A673 (cell line): ENCODE measurements at regions not wholly inside any gene's neighbourhood (a gene's known extent, or its start where the extent isn't known, plus 50 kb on each side); places are given as distances from the start of the nearest gene placed in this dataset.

Source experiments
- BruUV-seq: library from RNA; stranded (reverse); fragments of 400-500 nt; replicated peaks from 2 replicates; lab custom pipeline; 2021; lab: Mats Ljungman, UMichigan
- CTCF ChIA-PET: fragments of 300-600 bp; sonication (Branson Sonifier 250); formaldehyde crosslinking; loops from one replicate; lab custom pipeline; 2022; ENCODE audit warnings: antibody characterized with exemption; lab: Charles Lee
- POLR2A ChIA-PET: fragments of 300-600 bp; sonication (Branson Sonifier 250); formaldehyde crosslinking; loops from one replicate; lab custom pipeline; 2022; ENCODE audit warnings: antibody characterized with exemption; ENCODE audit not compliant: low non-redundant PET; lab: Charles Lee
- DNase-seq: peaks from one replicate; pipeline ENCODE4 v3.0.0-alpha.2; 2015; ENCODE audit warnings: low spot score
- H3K27ac ChIP-seq: fragments of 200-600 bp; sonication (generic); 2 replicates; pipeline ENCODE4 v1.5.1; 2016; ENCODE audit warnings: mixed run types, low read depth, mild to moderate bottlenecking, mixed read lengths, antibody characterized with exemption, low read length; ENCODE audit not compliant: poor library complexity, severe bottlenecking
- H3K27me3 ChIP-seq: fragments of 200-600 bp; sonication (generic); replicated peaks from 2 replicates; pipeline ENCODE4 v1.6.1; 2017; ENCODE audit warnings: mixed run types, low read depth, mild to moderate bottlenecking, mixed read lengths, antibody characterized with exemption, low read length; ENCODE audit not compliant: insufficient read depth, poor library complexity
- H3K36me3 ChIP-seq: fragments of 200-600 bp; sonication (generic); 2 replicates; pipeline ENCODE4 v1.6.1; 2016; ENCODE audit warnings: mixed run types, mild to moderate bottlenecking, mixed read lengths, antibody characterized with exemption, low read length; ENCODE audit not compliant: insufficient read depth, poor library complexity, severe bottlenecking
- H3K4me1 ChIP-seq: fragments of 200-600 bp; sonication (generic); 2 replicates; pipeline ENCODE4 v1.6.1; 2017; ENCODE audit warnings: mixed run types, mild to moderate bottlenecking, mixed read lengths, antibody characterized with exemption, low read length; ENCODE audit not compliant: insufficient read depth, poor library complexity, severe bottlenecking
- H3K4me3 ChIP-seq: fragments of 200-600 bp; sonication (generic); 2 replicates; pipeline ENCODE4 v1.5.1; 2016; ENCODE audit warnings: low read depth, mixed run types, mild to moderate bottlenecking, mixed read lengths, low read length; ENCODE audit not compliant: poor library complexity, severe bottlenecking
- H3K9me3 ChIP-seq: fragments of 200-600 bp; sonication (generic); 2 replicates; pipeline ENCODE4 v1.6.1; 2016; ENCODE audit warnings: mixed run types, low read depth, mild to moderate bottlenecking, mixed read lengths, antibody characterized with exemption, low read length; ENCODE audit not compliant: poor library complexity, severe bottlenecking
- EZH2 ChIP-seq: fragments of 200-600 bp; sonication (generic); IDR thresholded peaks from 2 replicates; pipeline ENCODE4 v1.6.1; 2017; ENCODE audit warnings: borderline replicate concordance, low read depth, mild to moderate bottlenecking, mixed read lengths, antibody characterized with exemption, low read length; ENCODE audit not compliant: poor library complexity, severe bottlenecking
- intact Hi-C: fragments of 100-400 bp; cut with micrococcal nuclease; formaldehyde crosslinking; loops from one replicate; pipeline ENCODE4 v1.10.0; 2022; ENCODE audit not compliant: unreplicated experiment
- TF ChIP-seq, protein P1 (sequence below): fragments of 300-800, 200-600 bp; sonication (generic); conservative IDR thresholded peaks from 2 replicates; pipeline ENCODE4 v1.5.1; 2017; ENCODE audit warnings: low read depth, mild to moderate bottlenecking, antibody characterized with exemption, low read length, moderate library complexity, mixed read lengths

DNA sequence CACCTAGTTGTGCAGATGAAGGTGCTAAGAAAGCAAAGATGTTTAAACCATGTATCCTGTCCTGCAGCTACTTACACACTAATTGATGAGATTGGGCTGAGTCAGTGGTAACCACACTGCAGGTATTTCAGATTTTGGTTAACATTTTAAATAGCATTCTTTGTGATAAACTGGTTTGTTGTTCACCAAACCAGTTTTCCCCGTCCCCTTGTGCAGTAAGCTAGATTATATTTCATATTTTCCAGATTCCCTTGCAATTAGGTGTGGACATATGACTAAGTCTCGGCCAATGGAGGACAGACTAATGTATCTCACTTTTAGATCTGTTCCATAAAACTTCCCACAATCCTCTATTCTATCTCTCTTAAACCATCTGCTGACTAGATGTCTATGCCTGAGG is 320.4 kb downstream of the RWDD3 start:
- no peak for DNase-seq
- no peak overlapping the region for H3K27ac ChIP-seq
- H3K27me3 ChIP-seq = peaks cover 3% of the 10 kb centered on the region
- intact Hi-C loops = no loop called here
- no peaks in the 10 kb centered on the region for H3K36me3 ChIP-seq
- no peaks in the 10 kb centered on the region for H3K9me3 ChIP-seq
- ChIA-PET CTCF (no interaction called here), POLR2A (no interaction called here)
- H3K4me1 ChIP-seq = no peaks in the 10 kb centered on the region
- BruUV-seq = no TSS peak
- H3K4me3 ChIP-seq = no peak overlapping the region
- TF ChIP-seq EZH2 = no peak
- TF ChIP-seq, protein P1, sequence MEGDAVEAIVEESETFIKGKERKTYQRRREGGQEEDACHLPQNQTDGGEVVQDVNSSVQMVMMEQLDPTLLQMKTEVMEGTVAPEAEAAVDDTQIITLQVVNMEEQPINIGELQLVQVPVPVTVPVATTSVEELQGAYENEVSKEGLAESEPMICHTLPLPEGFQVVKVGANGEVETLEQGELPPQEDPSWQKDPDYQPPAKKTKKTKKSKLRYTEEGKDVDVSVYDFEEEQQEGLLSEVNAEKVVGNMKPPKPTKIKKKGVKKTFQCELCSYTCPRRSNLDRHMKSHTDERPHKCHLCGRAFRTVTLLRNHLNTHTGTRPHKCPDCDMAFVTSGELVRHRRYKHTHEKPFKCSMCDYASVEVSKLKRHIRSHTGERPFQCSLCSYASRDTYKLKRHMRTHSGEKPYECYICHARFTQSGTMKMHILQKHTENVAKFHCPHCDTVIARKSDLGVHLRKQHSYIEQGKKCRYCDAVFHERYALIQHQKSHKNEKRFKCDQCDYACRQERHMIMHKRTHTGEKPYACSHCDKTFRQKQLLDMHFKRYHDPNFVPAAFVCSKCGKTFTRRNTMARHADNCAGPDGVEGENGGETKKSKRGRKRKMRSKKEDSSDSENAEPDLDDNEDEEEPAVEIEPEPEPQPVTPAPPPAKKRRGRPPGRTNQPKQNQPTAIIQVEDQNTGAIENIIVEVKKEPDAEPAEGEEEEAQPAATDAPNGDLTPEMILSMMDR = no peak

DNA sequence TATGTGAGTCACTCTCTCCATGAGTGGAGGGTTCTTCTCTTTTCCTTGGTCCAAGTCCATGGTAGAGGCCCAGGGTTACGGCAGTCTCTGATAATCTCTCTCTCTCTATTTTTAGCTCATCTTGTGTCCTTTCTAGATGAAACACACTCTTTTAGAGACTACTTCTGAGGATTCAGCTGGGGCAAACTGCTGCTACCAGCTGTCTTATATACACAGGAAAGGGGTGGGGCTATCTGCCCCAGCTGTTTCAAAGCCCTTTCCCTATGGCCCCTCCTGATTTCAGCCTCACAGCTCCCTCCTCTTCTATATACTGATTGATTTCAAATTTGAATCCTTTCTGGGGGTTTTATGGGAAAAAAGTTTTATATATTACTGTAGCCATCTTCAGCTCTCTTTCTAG is 324.8 kb downstream of the RWDD3 start:
- Histone ChIP-seq H3K9me3 (no peaks in the 10 kb centered on the region), H3K4me3 (no peak overlapping the region), H3K27me3 (no peaks in the 10 kb centered on the region), H3K4me1 (no peaks in the 10 kb centered on the region), H3K27ac (no peak overlapping the region), H3K36me3 (no peaks in the 10 kb centered on the region)
- TF ChIP-seq, protein P1 = no peak
- no peak for TF ChIP-seq EZH2
- intact Hi-C loops = no loop called here
- DNase-seq = no peak
- ChIA-PET CTCF (no interaction called here), POLR2A (no interaction called here)
- BruUV-seq = no TSS peak

DNA sequence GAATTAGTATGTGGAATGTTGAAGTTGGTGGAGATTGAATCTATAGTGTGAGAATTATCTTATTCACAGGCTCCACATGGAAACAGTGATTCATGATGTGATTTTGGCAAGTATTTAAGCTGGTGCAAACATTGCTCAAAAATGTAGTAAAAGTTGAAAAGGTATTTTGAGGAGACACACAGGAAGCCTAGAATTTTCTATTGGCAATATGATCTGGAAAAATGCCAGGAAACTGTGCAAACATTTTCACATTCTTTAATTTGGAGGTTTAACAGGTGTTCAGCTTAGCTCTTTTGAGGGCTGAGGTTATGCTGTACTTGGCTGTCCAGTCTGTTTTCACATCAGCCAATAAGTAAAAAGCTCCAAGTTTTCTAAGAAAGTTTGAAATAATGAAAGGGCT is 327.3 kb downstream of the RWDD3 start:
- DNase-seq = no peak
- POLR2A ChIA-PET = no interaction called here
- no peaks in the 10 kb centered on the region for H3K4me1 ChIP-seq
- no peak overlapping the region for H3K27ac ChIP-seq
- CTCF ChIA-PET = no interaction called here
- intact Hi-C loops = no loop called here
- TF ChIP-seq EZH2 = no peak
- TF ChIP-seq, protein P1 = no peak
- H3K9me3 ChIP-seq = no peaks in the 10 kb centered on the region
- no TSS peak for BruUV-seq
- no peak overlapping the region for H3K4me3 ChIP-seq
- no peaks in the 10 kb centered on the region for H3K36me3 ChIP-seq
- no peaks in the 10 kb centered on the region for H3K27me3 ChIP-seq
